ENCODE measurements at regions not wholly inside any gene's neighbourhood (a gene's known extent, or its start where the extent isn't known, plus 50 kb on each side); places are given as distances from the start of the nearest gene placed in this dataset.
"Not testable (repeated sequence)": the region's sequence is repeated elsewhere in the genome, so short reads cannot be mapped to it uniquely, and the experiment has no call there.

DNA sequence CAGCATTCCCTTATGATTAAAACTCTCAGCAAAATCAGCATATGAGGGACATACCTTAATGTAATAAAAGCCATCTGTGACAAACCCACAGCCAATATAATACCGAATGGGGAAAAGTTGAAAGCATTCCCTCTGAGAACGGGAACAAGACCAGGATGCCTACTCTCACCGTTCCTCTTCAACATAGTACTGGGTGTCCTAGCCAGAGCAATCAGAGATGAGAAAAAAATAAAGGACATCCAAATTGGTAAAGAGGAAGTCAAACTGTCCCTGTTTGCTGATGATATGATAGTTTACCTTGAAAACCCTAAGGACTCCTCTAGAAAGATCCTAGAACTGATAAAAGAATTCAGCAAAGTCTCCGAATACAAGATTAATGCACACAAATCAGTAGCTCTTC, 141.6 kb upstream of the MAN1A1 start:
- TF ChIP-seq, protein P1, sequence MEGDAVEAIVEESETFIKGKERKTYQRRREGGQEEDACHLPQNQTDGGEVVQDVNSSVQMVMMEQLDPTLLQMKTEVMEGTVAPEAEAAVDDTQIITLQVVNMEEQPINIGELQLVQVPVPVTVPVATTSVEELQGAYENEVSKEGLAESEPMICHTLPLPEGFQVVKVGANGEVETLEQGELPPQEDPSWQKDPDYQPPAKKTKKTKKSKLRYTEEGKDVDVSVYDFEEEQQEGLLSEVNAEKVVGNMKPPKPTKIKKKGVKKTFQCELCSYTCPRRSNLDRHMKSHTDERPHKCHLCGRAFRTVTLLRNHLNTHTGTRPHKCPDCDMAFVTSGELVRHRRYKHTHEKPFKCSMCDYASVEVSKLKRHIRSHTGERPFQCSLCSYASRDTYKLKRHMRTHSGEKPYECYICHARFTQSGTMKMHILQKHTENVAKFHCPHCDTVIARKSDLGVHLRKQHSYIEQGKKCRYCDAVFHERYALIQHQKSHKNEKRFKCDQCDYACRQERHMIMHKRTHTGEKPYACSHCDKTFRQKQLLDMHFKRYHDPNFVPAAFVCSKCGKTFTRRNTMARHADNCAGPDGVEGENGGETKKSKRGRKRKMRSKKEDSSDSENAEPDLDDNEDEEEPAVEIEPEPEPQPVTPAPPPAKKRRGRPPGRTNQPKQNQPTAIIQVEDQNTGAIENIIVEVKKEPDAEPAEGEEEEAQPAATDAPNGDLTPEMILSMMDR (IDR thresholded peaks at IDR 0.05): not testable (repeated sequence)
- TF ChIP-seq POLR2A (IDR thresholded peaks at IDR 0.05): not testable (repeated sequence)

Measured in sigmoid colon (tissue), 3 donors.